Endothelial cell of umbilical vein (primary cell): ENCODE measurements at regions not wholly inside any gene's neighbourhood (a gene's known extent, or its start where the extent isn't known, plus 50 kb on each side); places are given as distances from the start of the nearest gene placed in this dataset.

Source experiments
- CTCF ChIP-seq, 2 donors: IDR thresholded peaks; 1 replicate in 1 of 2; 2 replicates in 1 of 2; pipeline ENCODE4 v1.5.1; 2011; ENCODE audit warnings: low read length in 2 of 2, mild to moderate bottlenecking in 2 of 2, moderate library complexity in 2 of 2, control low read depth in 1 of 2, inconsistent platforms in 1 of 2, low read depth in 1 of 2; ENCODE audit not compliant: insufficient read depth in 1 of 2; ENCODE audit errors: extremely low read depth in 1 of 2
- FOS ChIP-seq: IDR thresholded peaks from 2 replicates; pipeline ENCODE4 v1.6.1; 2011; ENCODE audit warnings: mild to moderate bottlenecking, low read length, moderate library complexity, borderline replicate concordance; ENCODE audit not compliant: insufficient read depth
- JUN ChIP-seq: IDR thresholded peaks from 2 replicates; pipeline ENCODE4 v1.6.1; 2011; ENCODE audit warnings: borderline replicate concordance, low read depth; ENCODE audit not compliant: insufficient read length, insufficient read depth
- MYC ChIP-seq: IDR thresholded peaks from one replicate; pipeline ENCODE4 v1.6.1; 2011; ENCODE audit warnings: mild to moderate bottlenecking, low read depth, low read length
- POLR2A ChIP-seq: IDR thresholded peaks from 2 replicates; pipeline ENCODE4 v1.6.1; 2012; ENCODE audit warnings: low read depth, mild to moderate bottlenecking, control low read depth, low read length
- POLR2AphosphoS5 ChIP-seq: IDR thresholded peaks from 2 replicates; pipeline ENCODE4 v1.6.1; 2012; ENCODE audit warnings: low read depth, mild to moderate bottlenecking, control low read depth, low read length, moderate library complexity; ENCODE audit not compliant: insufficient read depth

- no peak for TF ChIP-seq MYC
- no peak for TF ChIP-seq CTCF (IDR thresholded peaks at IDR 0.05; ENCODE audit: extremely low read depth in 1 of 2, insufficient read depth in 1 of 2, low read depth in 1 of 2, low read length in 2 of 2)
- no peak for TF ChIP-seq POLR2AphosphoS5
- no peak for TF ChIP-seq POLR2A
- TF ChIP-seq JUN = no peak
- no peak for TF ChIP-seq FOS
These were observed 390.8 kb upstream of the PTGER4 start for GRCh38 chr5:40288800-40289485.
